Breast epithelium (tissue), 4 donors: ENCODE measurements at regions not wholly inside any gene's neighbourhood (a gene's known extent, or its start where the extent isn't known, plus 50 kb on each side); places are given as distances from the start of the nearest gene placed in this dataset.
"Not testable (repeated sequence)": the region's sequence is repeated elsewhere in the genome, so short reads cannot be mapped to it uniquely, and the experiment has no call there.

ENCODE experiments used
- DNase-seq, 2 donors: peaks; one replicate each; pipeline ENCODE4 v3.0.0-alpha.2; 2019; ENCODE audit warnings: low spot score in 2 of 2
- H3K27ac ChIP-seq, 2 donors: fragments of 200-600 bp; sonication (generic) in 1 of 2; one replicate each; pipeline ENCODE4 v1.5.1; 2016 to 2019; ENCODE audit warnings: mild to moderate bottlenecking in 1 of 2
- H3K27me3 ChIP-seq, 2 donors: fragments of 200-600 bp; sonication (generic) in 1 of 2; one replicate each; pipeline versions ENCODE4 v1.5.1 to v1.6.0; 2017 to 2019; ENCODE audit warnings: control low read depth in 1 of 2, mild to moderate bottlenecking in 1 of 2
- H3K36me3 ChIP-seq: fragments of 200-600 bp; one replicate; pipeline ENCODE4 v1.5.1; 2019
- H3K4me1 ChIP-seq, 2 donors: fragments of 200-600 bp; sonication (generic); one replicate each; pipeline ENCODE4 v1.5.1; 2016 to 2019; ENCODE audit warnings: control low read depth in 1 of 2
- H3K4me3 ChIP-seq, 3 donors: fragments of 200-600 bp; sonication (generic); 1 replicate in 2 of 3; 2 replicates in 1 of 3; pipeline ENCODE4 v1.5.1; 2016 to 2019; ENCODE audit warnings: mild to moderate bottlenecking in 3 of 3, moderate library complexity in 2 of 3
- H3K9me3 ChIP-seq, 2 donors: fragments of 200-600 bp; sonication (generic) in 1 of 2; one replicate each; pipeline ENCODE4 v1.5.1; 2016 to 2019; ENCODE audit warnings: control low read depth in 1 of 2
- intact Hi-C: fragments of 100-400 bp; cut with DNase I; formaldehyde crosslinking; loops from one replicate; pipeline ENCODE4 v1.15.1; 2023; ENCODE audit warnings: low total_unique reads

- DNase-seq, intact Hi-C loops, H3K4me1 ChIP-seq, H3K9me3 ChIP-seq, H3K27ac ChIP-seq, H3K27me3 ChIP-seq, H3K36me3 ChIP-seq: not testable (repeated sequence)
- H3K4me3 ChIP-seq = peak overlapping the region in 2 of 3 donors; percentile 29 to 52
These were observed 119.1 kb downstream of the PPIAL4A start for GRCh38 chr1:121008512-121009215.

- intact Hi-C loops, H3K9me3 ChIP-seq, H3K27ac ChIP-seq, H3K27me3 ChIP-seq, H3K36me3 ChIP-seq, DNase-seq, H3K4me1 ChIP-seq: not testable (repeated sequence)
- peak overlapping the region in 2 of 3 donors; percentile 29 to 52 for H3K4me3 ChIP-seq
These were observed 119.9 kb downstream of the PPIAL4A start for GRCh38 chr1:121009216-121010057.

GRCh38 chr1:121010141-121010540 lies 120.6 kb downstream of the PPIAL4A start:
- H3K27ac ChIP-seq, H3K36me3 ChIP-seq, intact Hi-C loops, H3K9me3 ChIP-seq, H3K4me3 ChIP-seq, DNase-seq, H3K4me1 ChIP-seq, H3K27me3 ChIP-seq: not testable (repeated sequence)

- H3K4me3 ChIP-seq, DNase-seq, intact Hi-C loops, H3K4me1 ChIP-seq, H3K27me3 ChIP-seq, H3K36me3 ChIP-seq, H3K27ac ChIP-seq, H3K9me3 ChIP-seq: not testable (repeated sequence)
These were observed 123.6 kb downstream of the PPIAL4A start for GRCh38 chr1:121013181-121013580.

- intact Hi-C loops, H3K36me3 ChIP-seq, H3K4me1 ChIP-seq, H3K9me3 ChIP-seq, H3K27me3 ChIP-seq, H3K27ac ChIP-seq, DNase-seq, H3K4me3 ChIP-seq: not testable (repeated sequence)
These were observed 126.8 kb downstream of the PPIAL4A start for GRCh38 chr1:121016182-121017028.

- DNase-seq, H3K9me3 ChIP-seq, H3K27me3 ChIP-seq, H3K27ac ChIP-seq, H3K4me1 ChIP-seq, intact Hi-C loops, H3K36me3 ChIP-seq, H3K4me3 ChIP-seq: not testable (repeated sequence)
These were observed 130.3 kb downstream of the PPIAL4A start for GRCh38 chr1:121019715-121020349.

GRCh38 chr1:121020350-121021236 lies 131.0 kb downstream of the PPIAL4A start:
- H3K4me1 ChIP-seq, DNase-seq, intact Hi-C loops, H3K9me3 ChIP-seq, H3K36me3 ChIP-seq, H3K27me3 ChIP-seq, H3K27ac ChIP-seq: not testable (repeated sequence)
- H3K4me3 ChIP-seq = peak overlapping the region in 2 of 3 donors; percentile 24 to 30

GRCh38 chr1:121021716-121022115 lies 132.1 kb downstream of the PPIAL4A start:
- DNase-seq, H3K27ac ChIP-seq, H3K27me3 ChIP-seq, H3K4me3 ChIP-seq, intact Hi-C loops, H3K9me3 ChIP-seq, H3K36me3 ChIP-seq, H3K4me1 ChIP-seq: not testable (repeated sequence)

GRCh38 chr1:121032878-121033494 lies 143.4 kb downstream of the PPIAL4A start:
- DNase-seq, H3K4me1 ChIP-seq, H3K9me3 ChIP-seq, H3K27ac ChIP-seq, H3K36me3 ChIP-seq, intact Hi-C loops, H3K4me3 ChIP-seq, H3K27me3 ChIP-seq: not testable (repeated sequence)

GRCh38 chr1:121036792-121037191 lies 147.2 kb downstream of the PPIAL4A start:
- H3K4me1 ChIP-seq, H3K27me3 ChIP-seq, H3K27ac ChIP-seq, H3K9me3 ChIP-seq, DNase-seq, H3K36me3 ChIP-seq, intact Hi-C loops, H3K4me3 ChIP-seq: not testable (repeated sequence)

GRCh38 chr1:121040974-121041373 lies 143.2 kb downstream of the FAM72B start:
- H3K4me3 ChIP-seq, DNase-seq, H3K27me3 ChIP-seq, H3K36me3 ChIP-seq, H3K27ac ChIP-seq, H3K4me1 ChIP-seq, H3K9me3 ChIP-seq, intact Hi-C loops: not testable (repeated sequence)

- H3K27ac ChIP-seq, H3K27me3 ChIP-seq, H3K9me3 ChIP-seq, intact Hi-C loops, H3K4me1 ChIP-seq, H3K36me3 ChIP-seq, DNase-seq, H3K4me3 ChIP-seq: not testable (repeated sequence)
These were observed 142.6 kb downstream of the FAM72B start for GRCh38 chr1:121041497-121041896.
